Left lung (tissue), 4 donors: ENCODE measurements at regions not wholly inside any gene's neighbourhood (a gene's known extent, or its start where the extent isn't known, plus 50 kb on each side); places are given as distances from the start of the nearest gene placed in this dataset.

Experiments used
- ATAC-seq: fragments of 200-7000 bp; cut with Tn5 transposase; one replicate; pipeline ENCODE4 v1.9.1; 2020; ENCODE audit warnings: moderate library complexity
- DNase-seq, 4 donors: peaks; one replicate each; pipeline ENCODE4 v3.0.0-alpha.2; 2013 to 2020
- H3K27ac ChIP-seq, 2 donors: fragments of 200-600 bp; sonication (generic) in 1 of 2; one replicate each; pipeline versions ENCODE4 v1.5.0 to v1.8.0; 2020 to 2021
- H3K27me3 ChIP-seq, 2 donors: fragments of 200-600 bp; sonication (generic) in 1 of 2; one replicate each; pipeline versions ENCODE4 v1.5.0 to v1.8.0; 2020 to 2021
- H3K36me3 ChIP-seq, 2 donors: fragments of 200-600 bp; sonication (generic) in 1 of 2; one replicate each; pipeline versions ENCODE4 v1.5.0 to v1.8.0; 2020 to 2021
- H3K4me1 ChIP-seq, 2 donors: fragments of 200-600 bp; one replicate each; pipeline ENCODE4 v1.8.0; 2021
- H3K4me3 ChIP-seq, 2 donors: fragments of 200-600 bp; sonication (generic) in 1 of 2; one replicate each; pipeline versions ENCODE4 v1.5.0 to v1.8.0; 2020 to 2021; ENCODE audit warnings: mild to moderate bottlenecking in 1 of 2
- H3K9me3 ChIP-seq, 2 donors: fragments of 200-600 bp; sonication (generic) in 1 of 2; one replicate each; pipeline versions ENCODE4 v1.5.0 to v1.8.0; 2020 to 2021
- intact Hi-C, 2 donors: fragments of 100-400 bp; cut with DNase I; formaldehyde crosslinking; loops; one replicate each; pipeline versions ENCODE4 v1.11.2 to v1.14.2; 2022
- TF ChIP-seq, protein P1 (sequence below), 2 donors: fragments of 200-600 bp; sonication (generic) in 1 of 2; IDR thresholded peaks; one replicate each; pipeline versions ENCODE4 v1.5.0 to v1.8.0; 2021; ENCODE audit warnings: antibody characterized with exemption in 2 of 2
- donor health status: DM: no; HTN: yes; CAD: no.
- donor health status: DM: no; HTN: no; CAD: no.

GRCh38 chr12:94805749-94806529 is 155.6 kb upstream of the TMCC3 start:
- DNase-seq (no peak), ATAC-seq (no peak)
- Histone ChIP-seq H3K9me3 (peaks cover 0 to 3% of the 10 kb centered on the region in 2 donors), H3K4me3 (no peak overlapping the region), H3K36me3 (no peaks in the 10 kb centered on the region), H3K4me1 (no peaks in the 10 kb centered on the region), H3K27me3 (no peaks in the 10 kb centered on the region), H3K27ac (no peak overlapping the region)
- intact Hi-C loops = no loop called here
- TF ChIP-seq, protein P1, sequence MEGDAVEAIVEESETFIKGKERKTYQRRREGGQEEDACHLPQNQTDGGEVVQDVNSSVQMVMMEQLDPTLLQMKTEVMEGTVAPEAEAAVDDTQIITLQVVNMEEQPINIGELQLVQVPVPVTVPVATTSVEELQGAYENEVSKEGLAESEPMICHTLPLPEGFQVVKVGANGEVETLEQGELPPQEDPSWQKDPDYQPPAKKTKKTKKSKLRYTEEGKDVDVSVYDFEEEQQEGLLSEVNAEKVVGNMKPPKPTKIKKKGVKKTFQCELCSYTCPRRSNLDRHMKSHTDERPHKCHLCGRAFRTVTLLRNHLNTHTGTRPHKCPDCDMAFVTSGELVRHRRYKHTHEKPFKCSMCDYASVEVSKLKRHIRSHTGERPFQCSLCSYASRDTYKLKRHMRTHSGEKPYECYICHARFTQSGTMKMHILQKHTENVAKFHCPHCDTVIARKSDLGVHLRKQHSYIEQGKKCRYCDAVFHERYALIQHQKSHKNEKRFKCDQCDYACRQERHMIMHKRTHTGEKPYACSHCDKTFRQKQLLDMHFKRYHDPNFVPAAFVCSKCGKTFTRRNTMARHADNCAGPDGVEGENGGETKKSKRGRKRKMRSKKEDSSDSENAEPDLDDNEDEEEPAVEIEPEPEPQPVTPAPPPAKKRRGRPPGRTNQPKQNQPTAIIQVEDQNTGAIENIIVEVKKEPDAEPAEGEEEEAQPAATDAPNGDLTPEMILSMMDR (IDR thresholded peaks at IDR 0.05) = no peak

GRCh38 chr12:94803939-94804338 is 153.6 kb upstream of the TMCC3 start:
- Histone ChIP-seq H3K27ac (no peak overlapping the region), H3K9me3 (no peaks in the 10 kb centered on the region), H3K4me1 (no peaks in the 10 kb centered on the region), H3K4me3 (no peak overlapping the region), H3K27me3 (no peaks in the 10 kb centered on the region), H3K36me3 (no peaks in the 10 kb centered on the region)
- intact Hi-C loops = no loop called here
- DNase-seq (no peak), ATAC-seq (no peak)
- TF ChIP-seq, protein P1 (IDR thresholded peaks at IDR 0.05) = no peak

DNA sequence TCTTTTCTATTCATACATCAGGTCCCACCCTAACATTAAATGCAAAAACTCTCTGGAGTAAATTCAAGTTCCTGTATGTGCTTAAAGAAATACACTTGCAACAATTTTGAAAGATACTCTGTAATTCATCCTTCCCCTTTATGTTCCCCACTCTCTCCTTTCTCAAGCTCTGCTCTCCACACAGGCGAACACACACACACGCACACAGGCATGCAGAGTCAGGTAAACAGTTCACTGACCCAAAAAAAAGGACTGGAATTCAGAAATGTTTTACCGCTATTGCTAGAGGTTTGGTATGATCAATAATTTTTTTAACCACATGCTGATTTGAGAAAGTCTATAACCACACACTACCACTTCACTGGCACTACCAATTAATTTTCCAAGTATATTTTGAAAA is 152.4 kb upstream of the TMCC3 start:
- intact Hi-C loops = no loop called here
- no peaks in the 10 kb centered on the region for H3K9me3 ChIP-seq
- no peaks in the 10 kb centered on the region for H3K27me3 ChIP-seq
- no peak for ATAC-seq
- TF ChIP-seq, protein P1 (IDR thresholded peaks at IDR 0.05) = no peak
- no peak overlapping the region for H3K4me3 ChIP-seq
- H3K27ac ChIP-seq = no peak overlapping the region
- no peaks in the 10 kb centered on the region for H3K4me1 ChIP-seq
- no peak for DNase-seq
- no peaks in the 10 kb centered on the region for H3K36me3 ChIP-seq

- Histone ChIP-seq H3K36me3 (no peaks in the 10 kb centered on the region), H3K4me3 (no peak overlapping the region), H3K27ac (no peak overlapping the region), H3K9me3 (no peaks in the 10 kb centered on the region), H3K27me3 (no peaks in the 10 kb centered on the region), H3K4me1 (no peaks in the 10 kb centered on the region)
- TF ChIP-seq, protein P1 (IDR thresholded peaks at IDR 0.05) = no peak
- DNase-seq (no peak), ATAC-seq (no peak)
- intact Hi-C loops = no loop called here
These were observed 151.4 kb upstream of the TMCC3 start for GRCh38 chr12:94801745-94802144.

DNA sequence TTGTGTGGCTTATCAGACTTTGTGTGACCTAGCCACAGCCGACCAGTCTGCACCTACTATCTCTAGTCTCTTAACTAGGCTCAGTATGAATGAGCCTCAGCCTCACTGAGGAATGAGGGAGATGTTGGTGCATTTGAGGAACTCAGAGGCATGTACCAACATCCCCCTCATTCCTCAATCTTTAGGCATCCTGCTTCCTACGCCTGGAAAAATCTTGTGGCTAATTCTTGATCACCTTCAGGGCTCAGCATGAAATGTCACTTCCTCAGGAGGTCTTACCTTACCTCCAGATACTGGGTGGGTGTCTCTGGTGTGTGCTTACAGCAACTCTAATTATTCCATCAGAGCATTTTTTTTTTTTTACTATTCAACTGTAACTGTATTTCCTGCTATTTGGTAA is 148.8 kb upstream of the TMCC3 start:
- Histone ChIP-seq H3K4me1 (no peaks in the 10 kb centered on the region), H3K36me3 (no peaks in the 10 kb centered on the region), H3K4me3 (no peak overlapping the region), H3K9me3 (no peaks in the 10 kb centered on the region), H3K27ac (no peak overlapping the region), H3K27me3 (no peaks in the 10 kb centered on the region)
- intact Hi-C loops = no loop called here
- TF ChIP-seq, protein P1 (IDR thresholded peaks at IDR 0.05) = no peak
- ATAC-seq (no peak), DNase-seq (no peak)
